HG03571 (cell line): ENCODE measurements at regions not wholly inside any gene's neighbourhood (a gene's known extent, or its start where the extent isn't known, plus 50 kb on each side); places are given as distances from the start of the nearest gene placed in this dataset.
"Not testable (repeated sequence)": the region's sequence is repeated elsewhere in the genome, so short reads cannot be mapped to it uniquely, and the experiment has no call there.

Experiments used
- ATAC-seq: cut with Tn5 transposase; IDR thresholded peaks from one replicate; pipeline ENCODE4 v1.9.1; 2021; ENCODE audit not compliant: unreplicated experiment

- ATAC-seq, result no peak
Measured at GRCh38 chr9:82431121-82431520, 442.5 kb downstream of the SPATA31D1 start.

- ATAC-seq, result not testable (repeated sequence)
Measured at GRCh38 chr9:82433290-82433931, 444.8 kb downstream of the SPATA31D1 start.

DNA sequence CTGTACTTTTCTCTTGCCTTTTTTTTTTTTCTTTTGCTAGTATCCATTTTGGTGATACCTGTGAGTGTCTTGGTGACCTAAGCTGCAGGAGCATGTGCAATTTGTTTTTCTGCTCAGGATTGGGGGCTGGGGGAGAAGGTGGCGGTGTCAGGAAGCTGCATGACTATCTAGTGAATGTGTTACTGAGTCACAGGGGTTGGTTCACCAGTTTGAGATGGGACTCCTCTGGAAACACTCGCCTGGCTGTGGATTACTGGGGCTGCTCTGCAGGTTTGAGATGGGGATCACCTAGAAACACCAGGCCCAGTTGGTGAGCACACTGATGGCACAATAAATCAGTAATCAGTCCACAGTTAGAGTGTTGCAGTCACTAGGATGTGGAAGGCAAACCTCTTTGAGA lies 447.9 kb downstream of the SPATA31D1 start:
- ATAC-seq, result no peak

GRCh38 chr9:82437183-82437582 lies 448.6 kb downstream of the SPATA31D1 start:
- ATAC-seq, result not testable (repeated sequence)

GRCh38 chr9:82438581-82438980 lies 450.0 kb downstream of the SPATA31D1 start:
- ATAC-seq, result no peak

GRCh38 chr9:82443312-82443711 lies 454.7 kb downstream of the SPATA31D1 start:
- ATAC-seq, result no peak

DNA sequence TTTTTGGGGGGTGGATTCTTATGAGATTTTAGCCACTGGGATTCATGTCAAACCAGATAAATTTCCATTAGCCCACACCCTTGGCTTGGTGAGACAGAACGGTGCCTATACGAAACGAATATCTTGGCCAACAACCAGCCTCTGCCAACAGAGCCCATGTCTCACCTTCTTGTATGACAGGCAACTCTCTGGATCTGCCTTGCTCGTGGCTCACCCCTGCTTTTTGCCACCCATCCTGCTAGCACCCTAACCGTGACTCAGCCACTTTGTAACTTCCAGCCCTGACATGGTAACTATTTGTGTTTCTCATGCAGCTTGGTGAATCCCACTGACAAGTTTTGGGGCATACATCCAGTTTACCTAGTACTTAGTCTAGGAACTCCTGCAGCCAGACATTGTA lies 457.0 kb downstream of the SPATA31D1 start:
- ATAC-seq, result no peak

DNA sequence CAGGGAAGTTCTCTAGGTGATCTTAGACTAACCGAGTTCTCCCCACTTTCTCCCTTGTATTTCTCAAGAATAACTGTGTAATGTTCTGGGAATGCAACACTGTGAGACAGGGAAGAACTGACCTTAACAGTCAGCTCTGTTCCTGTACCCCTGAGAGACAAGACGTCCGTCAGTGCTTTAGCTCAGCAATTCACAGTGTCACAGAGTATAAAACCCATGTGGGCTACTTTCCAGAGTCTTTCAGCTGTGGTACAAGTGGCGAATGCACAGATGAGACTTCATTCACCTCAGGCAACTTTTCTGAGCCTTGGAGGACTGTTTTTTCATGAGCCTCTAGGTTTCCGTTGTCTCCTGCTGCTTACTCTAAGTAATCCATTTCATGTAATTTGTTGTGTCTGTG lies 458.8 kb downstream of the SPATA31D1 start:
- ATAC-seq, result no peak

DNA sequence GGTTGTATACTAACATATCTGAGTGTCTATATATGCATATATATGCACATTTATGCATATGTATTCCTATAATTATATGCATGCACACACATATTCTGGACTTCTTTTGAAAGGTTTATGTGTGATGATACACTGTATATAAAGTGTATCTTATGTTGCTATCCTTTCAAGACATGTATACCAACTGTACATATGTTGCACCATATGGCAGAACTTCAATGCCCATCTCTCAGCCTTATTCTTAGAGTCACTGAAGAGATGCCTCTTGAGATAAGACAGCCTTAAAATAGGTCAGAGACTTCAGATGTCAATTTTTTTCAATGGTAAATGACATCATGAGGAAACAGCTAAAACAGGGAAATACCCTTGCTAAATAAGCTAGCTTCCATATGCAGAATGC lies 461.4 kb downstream of the SPATA31D1 start:
- ATAC-seq, result no peak

GRCh38 chr9:82454509-82455190 lies 466.1 kb downstream of the SPATA31D1 start:
- ATAC-seq, result no peak

DNA sequence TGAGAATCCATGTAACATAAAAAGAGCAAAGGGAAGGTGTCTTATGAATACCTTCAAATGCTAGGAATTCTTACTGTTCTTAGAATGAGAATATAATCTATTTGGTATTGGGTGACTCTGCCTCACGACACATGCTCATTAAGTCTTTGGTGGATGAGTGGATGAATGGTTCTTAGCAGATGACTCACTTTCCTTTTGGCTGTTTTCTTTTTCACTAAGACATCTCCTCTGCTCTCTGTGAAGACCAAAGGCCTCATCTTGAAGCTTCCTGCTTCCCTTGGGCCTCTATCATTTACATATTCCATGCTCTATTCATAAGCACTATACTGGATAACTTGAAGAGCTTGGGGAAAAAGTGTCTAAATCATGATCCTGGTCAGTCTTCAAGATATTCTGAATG lies 468.1 kb downstream of the SPATA31D1 start:
- ATAC-seq, result no peak

- ATAC-seq, result no peak
Measured at GRCh38 chr9:82457298-82457697, 468.7 kb downstream of the SPATA31D1 start.

GRCh38 chr9:82457891-82458290 lies 469.3 kb downstream of the SPATA31D1 start:
- ATAC-seq, result no peak

- ATAC-seq, result no peak
Measured at GRCh38 chr9:82458296-82458695, 469.7 kb downstream of the SPATA31D1 start.

DNA sequence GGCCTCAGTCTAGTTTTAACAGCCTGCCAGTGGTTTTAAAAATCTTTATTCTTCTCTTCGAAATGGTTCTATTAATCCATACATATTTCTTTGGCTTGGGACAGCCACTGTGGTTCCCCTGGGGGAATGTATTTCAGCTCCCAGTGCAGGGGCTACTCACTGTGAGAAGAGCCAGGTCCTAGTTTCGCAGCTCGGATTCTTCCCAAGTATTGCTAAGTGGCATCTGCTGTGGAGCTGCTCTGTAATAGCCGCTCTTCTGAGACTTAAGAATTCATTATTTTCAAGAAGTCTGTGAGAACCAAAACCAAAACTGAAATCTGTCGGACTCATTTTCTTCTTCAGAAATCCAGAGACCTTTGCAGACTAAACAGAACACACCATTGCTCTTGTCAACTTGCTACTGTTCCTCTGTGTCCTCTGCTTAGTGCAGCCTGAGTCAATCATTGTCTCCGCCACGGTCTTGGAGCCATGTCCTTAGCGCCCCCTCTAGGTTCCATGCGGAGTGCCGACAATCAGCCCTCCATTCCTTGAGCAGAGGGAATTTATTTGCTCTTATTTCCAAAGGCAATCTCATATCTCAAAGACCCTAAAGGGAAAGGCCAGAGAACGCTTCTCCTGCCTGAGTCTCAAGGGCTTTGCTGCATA lies 478.2 kb downstream of the SPATA31D1 start:
- no peak for ATAC-seq

- ATAC-seq, result no peak
Measured at GRCh38 chr9:82467436-82467835, 478.9 kb downstream of the SPATA31D1 start.

DNA sequence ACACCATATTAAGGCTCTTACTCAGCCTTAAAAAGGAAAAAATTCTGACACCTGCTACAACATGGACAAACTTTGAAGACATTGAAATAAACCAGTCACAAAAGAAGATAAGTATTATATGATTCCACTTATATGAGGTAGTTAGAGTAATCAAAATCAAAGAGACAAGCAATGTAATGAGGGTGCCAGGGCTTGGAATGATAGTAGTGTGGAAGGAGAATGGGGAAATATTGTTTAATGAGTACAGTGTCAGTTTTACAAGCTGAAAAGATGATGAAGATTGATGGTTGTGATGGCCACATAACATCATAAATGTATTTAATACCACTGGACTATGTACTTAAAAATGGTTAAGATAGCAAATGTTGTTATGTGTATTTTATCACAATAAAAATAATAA lies 485.7 kb downstream of the SPATA31D1 start:
- no peak for ATAC-seq

DNA sequence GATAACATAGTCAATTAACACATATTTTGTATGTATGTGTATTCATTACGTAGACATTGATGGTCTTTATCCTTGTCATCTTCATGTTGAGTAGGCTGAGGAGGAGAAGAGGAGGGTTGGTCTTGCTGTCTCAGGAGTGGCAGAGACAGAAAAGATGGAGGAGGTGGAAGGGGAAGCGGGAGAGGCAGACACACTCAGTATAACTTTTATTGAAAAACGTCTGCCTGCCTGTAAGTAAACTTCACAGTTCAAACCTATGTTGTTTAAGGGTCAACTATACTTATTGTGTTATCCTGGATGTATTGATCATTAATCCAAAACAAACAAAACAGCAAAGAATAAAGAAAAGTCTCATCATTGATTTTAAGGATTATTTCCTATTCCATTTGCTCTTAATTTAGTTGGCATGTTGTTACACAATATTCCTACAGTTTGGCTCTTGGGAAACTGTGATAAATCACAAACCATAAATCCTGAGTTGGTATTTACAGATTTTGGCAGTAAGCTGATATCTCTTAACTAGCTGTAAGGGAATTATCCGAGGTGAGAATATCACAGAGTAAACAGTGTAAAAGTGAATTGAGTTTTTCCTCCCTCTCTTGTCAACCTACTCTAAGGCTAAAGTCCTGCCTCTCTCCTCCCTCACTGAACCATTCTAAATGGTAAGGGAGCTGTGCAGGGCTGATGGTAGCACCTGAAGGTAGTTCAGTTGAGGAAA lies 487.2 kb downstream of the SPATA31D1 start:
- ATAC-seq, result no peak

- no peak for ATAC-seq
Measured at GRCh38 chr9:82480921-82481320, 492.3 kb downstream of the SPATA31D1 start.

DNA sequence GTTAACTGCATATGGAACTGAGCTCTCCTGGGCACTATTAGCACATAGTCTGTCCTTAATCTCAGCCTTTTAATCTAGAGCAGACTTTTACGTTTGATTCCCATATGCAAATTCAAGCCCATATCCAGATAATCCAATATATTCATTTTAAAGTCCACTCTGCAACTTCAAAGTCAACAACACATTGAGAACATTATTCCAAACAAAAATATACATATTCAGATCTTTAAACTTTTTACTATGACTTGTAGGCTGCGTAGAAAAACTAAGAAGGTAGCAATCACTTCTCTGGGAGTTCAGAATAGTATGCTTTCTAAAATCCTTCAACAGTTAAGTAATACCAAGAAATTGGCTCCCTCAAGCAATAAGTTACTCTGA lies 499.4 kb downstream of the SPATA31D1 start:
- ATAC-seq, result no peak

- no peak for ATAC-seq
Measured at GRCh38 chr9:82488313-82489200, 500.0 kb downstream of the SPATA31D1 start.
